ENCODE measurements at regions not wholly inside any gene's neighbourhood (a gene's known extent, or its start where the extent isn't known, plus 50 kb on each side); places are given as distances from the start of the nearest gene placed in this dataset.
A peak's percentile ranks its signal among the peaks of the same experiment; 100 is the strongest.

DNA sequence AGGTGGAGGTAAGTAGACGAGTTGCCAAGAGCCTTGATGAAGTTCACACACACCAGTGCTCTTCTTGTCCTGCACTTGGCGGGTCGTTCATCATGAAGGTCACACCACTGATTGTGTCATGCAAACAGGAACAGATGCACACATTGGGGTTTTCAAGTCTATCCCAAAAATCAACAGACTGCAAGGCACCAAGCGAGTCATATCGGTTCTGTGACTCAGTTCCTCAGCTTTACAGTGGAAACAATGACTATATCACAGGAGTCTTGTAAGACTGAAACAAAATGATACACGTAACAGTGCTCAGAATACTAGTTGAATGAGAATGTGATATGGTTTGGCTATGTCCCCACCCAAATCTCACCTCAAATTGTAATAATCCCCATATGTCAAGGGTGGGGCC, 526.9 kb upstream of the ID2 start:
- peak; percentile 87 for DNase-seq

DNA sequence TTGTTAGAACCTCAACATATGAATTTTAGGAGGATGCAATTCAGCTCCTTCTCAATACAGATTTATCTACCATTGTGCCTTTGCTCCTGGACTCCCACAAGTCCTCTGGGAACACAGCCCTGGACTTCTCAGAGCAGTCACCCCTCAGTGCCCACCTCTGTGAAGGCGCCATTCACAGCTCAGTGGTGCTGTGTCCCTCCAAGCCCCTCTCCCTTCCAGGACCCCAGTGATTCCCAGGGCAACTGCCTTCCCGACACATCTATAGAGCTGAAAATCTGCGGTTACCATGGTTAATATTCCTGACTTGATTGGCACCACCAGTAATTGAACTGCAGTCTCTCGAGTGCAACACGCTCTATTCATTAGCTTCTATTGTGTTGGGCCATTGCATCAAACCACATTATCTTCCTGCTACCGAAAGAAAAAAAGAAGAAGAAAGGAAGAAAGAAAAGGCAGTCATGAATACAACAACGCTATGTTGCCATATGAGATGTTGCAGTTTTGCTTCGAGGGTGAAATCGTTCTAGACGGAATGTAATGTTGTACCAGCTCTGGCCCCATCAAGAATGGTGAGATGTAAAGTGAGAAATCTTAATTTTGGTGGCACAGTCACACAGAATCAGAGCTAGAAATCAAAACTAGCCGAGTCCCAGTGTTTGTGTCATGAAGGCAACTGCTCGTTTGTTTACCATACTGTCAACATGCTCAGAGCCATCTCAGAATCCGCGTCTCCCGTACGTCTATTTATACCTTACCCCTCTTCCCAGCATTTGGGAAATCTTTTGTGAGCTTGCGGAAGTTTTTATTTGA, 524.0 kb upstream of the ID2 start:
- no peak overlapping the region for H3K4me3 ChIP-seq
- H3K9ac ChIP-seq: no peak overlapping the region
- in situ Hi-C loops (cut with MboI): no loop called here
- H3K36me3 ChIP-seq (ENCODE audit: low read depth): no peaks in the 10 kb centered on the region
- H3K9me3 ChIP-seq (ENCODE audit: low read depth): no peaks in the 10 kb centered on the region
- H3F3A ChIP-seq (ENCODE audit: insufficient read depth): peaks cover 12% of the 10 kb centered on the region
- H2AFZ ChIP-seq: no peak overlapping the region
- DNase-seq: no peak
- H3K9me2 ChIP-seq (ENCODE audit: insufficient read depth): no peaks in the 10 kb centered on the region
- 96 to 97% methylated on average over 17 of the region's 17 CpGs for WGBS, 2 experiments (ENCODE audit: low coverage in 1 of 2, low lambda C conversion rate in 2 of 2, missing lambda C conversion rate in 2 of 2)
- H3K27me3 ChIP-seq (replicated peaks; ENCODE audit: insufficient read depth): no peaks in the 10 kb centered on the region
- H4K20me1 ChIP-seq (ENCODE audit: insufficient read depth): no peaks in the 10 kb centered on the region
- H3K27ac ChIP-seq: no peak overlapping the region
- H3K4me2 ChIP-seq (ENCODE audit: unreplicated experiment): no peak overlapping the region
- H3K79me2 ChIP-seq (ENCODE audit: insufficient read depth): no peaks in the 10 kb centered on the region
- TF ChIP-seq EZH2 (IDR thresholded peaks at IDR 0.05; ENCODE audit: insufficient read depth, poor library complexity, severe bottlenecking) (no peak), EZH2phosphoT487 (IDR thresholded peaks at IDR 0.05; ENCODE audit: insufficient read depth, low read depth) (no peak)
- peaks cover 8% of the 10 kb centered on the region; the same call in 1 of the 2 replicates for H3K4me1 ChIP-seq (ENCODE audit: insufficient read depth)

More for the DNA sequence above, 526.9 kb upstream of the ID2 start:
- TF ChIP-seq EZH2 (IDR thresholded peaks at IDR 0.05; ENCODE audit: insufficient read depth, poor library complexity, severe bottlenecking): no peak
- TF ChIP-seq EZH2phosphoT487 (IDR thresholded peaks at IDR 0.05; ENCODE audit: insufficient read depth, low read depth): no peak
- Histone ChIP-seq H3K9me3 (ENCODE audit: low read depth) (no peaks in the 10 kb centered on the region), H3K79me2 (ENCODE audit: insufficient read depth) (no peaks in the 10 kb centered on the region), H3K27ac (peak overlapping the region; percentile 77), H3K4me1 (ENCODE audit: insufficient read depth) (peaks cover 8% of the 10 kb centered on the region; the same call in 1 of the 2 replicates), H3K27me3 (replicated peaks; ENCODE audit: insufficient read depth) (no peaks in the 10 kb centered on the region), H3F3A (ENCODE audit: insufficient read depth) (peaks cover 12% of the 10 kb centered on the region), H3K36me3 (ENCODE audit: low read depth) (no peaks in the 10 kb centered on the region), H3K9ac (no peak overlapping the region), H3K4me3 (no peak overlapping the region), H3K9me2 (ENCODE audit: insufficient read depth) (no peaks in the 10 kb centered on the region), H4K20me1 (ENCODE audit: insufficient read depth) (no peaks in the 10 kb centered on the region), H3K4me2 (ENCODE audit: unreplicated experiment) (peak overlapping the region; percentile 52), H2AFZ (no peak overlapping the region)
- WGBS, 2 experiments (ENCODE audit: low coverage in 1 of 2, low lambda C conversion rate in 2 of 2, missing lambda C conversion rate in 2 of 2): 49 to 51% methylated on average over 6 of the region's 6 CpGs
- in situ Hi-C loops (cut with MboI): no loop called here

DNA sequence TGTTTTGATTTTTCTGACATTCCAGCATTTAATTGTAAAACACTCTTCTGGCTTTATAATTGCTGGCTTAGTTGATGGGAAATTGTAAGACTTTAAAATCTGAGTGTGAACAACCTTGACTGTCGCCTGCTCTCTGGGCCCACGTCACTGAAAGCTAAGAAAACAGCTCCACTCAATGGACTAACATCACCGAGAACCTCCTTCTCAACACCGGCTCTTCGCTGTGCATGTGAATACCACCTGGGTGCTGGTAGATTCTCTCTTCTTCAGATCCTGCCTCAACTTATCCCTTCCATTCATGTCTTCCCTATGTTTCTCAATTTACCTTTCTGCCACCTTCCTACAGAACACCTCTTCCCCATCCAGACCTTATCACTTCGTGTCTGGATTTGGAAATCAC, 523.1 kb upstream of the ID2 start:
- H3K9me3 ChIP-seq (ENCODE audit: low read depth): no peaks in the 10 kb centered on the region
- no peak for TF ChIP-seq EZH2phosphoT487 (IDR thresholded peaks at IDR 0.05; ENCODE audit: insufficient read depth, low read depth)
- no peaks in the 10 kb centered on the region for H3K79me2 ChIP-seq (ENCODE audit: insufficient read depth)
- H3K4me3 ChIP-seq: no peak overlapping the region
- H3K27ac ChIP-seq: no peak overlapping the region
- no peak overlapping the region for H2AFZ ChIP-seq
- 90% methylated on average over 6 of the region's 6 CpGs for WGBS, 2 experiments (ENCODE audit: low coverage in 1 of 2, low lambda C conversion rate in 2 of 2, missing lambda C conversion rate in 2 of 2)
- no peak overlapping the region for H3K4me2 ChIP-seq (ENCODE audit: unreplicated experiment)
- no peaks in the 10 kb centered on the region for H3K27me3 ChIP-seq (replicated peaks; ENCODE audit: insufficient read depth)
- H3F3A ChIP-seq (ENCODE audit: insufficient read depth): peaks cover 12% of the 10 kb centered on the region
- H3K9ac ChIP-seq: no peak overlapping the region
- in situ Hi-C loops (cut with MboI): no loop called here
- no peak for DNase-seq
- no peaks in the 10 kb centered on the region for H3K36me3 ChIP-seq (ENCODE audit: low read depth)
- H3K9me2 ChIP-seq (ENCODE audit: insufficient read depth): no peaks in the 10 kb centered on the region
- H4K20me1 ChIP-seq (ENCODE audit: insufficient read depth): no peaks in the 10 kb centered on the region
- H3K4me1 ChIP-seq (ENCODE audit: insufficient read depth): peaks cover 8% of the 10 kb centered on the region; the same call in 1 of the 2 replicates

DNA sequence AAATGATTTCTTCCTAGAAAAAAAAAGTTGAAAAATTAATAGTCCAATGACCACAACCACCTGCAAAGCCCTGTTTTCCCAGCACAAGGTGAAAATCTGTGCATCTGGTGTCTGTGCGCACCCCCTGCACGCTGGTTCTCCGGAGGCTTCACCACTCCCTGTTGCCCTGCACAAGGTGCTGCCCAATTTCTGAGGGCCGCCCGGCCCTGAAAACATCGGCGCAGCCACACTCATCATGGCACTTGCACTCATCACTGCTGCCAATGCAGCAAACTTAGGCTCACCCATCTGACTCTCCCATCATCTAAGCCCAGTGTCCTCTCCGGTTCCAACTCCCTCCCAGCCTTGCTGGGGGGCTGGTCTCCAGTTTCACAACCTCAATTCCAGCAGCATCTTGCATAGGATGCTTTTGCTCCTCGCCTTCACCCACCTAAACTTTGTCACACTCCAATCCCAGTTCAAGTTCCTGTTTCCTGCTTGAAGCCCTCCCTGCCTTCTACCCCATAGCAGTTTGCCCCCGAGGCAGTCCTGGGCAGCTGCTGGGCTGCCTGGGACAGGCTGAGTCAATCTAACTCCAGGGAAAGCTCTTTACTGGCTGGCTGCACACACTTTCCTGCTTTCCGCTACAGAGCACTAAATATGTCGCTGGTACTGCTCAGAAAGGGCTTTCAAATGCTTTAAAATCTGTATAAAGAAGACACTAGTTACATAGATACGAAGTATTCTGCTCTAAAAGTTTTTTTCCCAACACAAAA, 522.5 kb upstream of the ID2 start:
- peaks cover 8% of the 10 kb centered on the region; the same call in 1 of the 2 replicates for H3K4me1 ChIP-seq (ENCODE audit: insufficient read depth)
- no peak overlapping the region for H2AFZ ChIP-seq
- H3K9me3 ChIP-seq (ENCODE audit: low read depth): no peaks in the 10 kb centered on the region
- H4K20me1 ChIP-seq (ENCODE audit: insufficient read depth): no peaks in the 10 kb centered on the region
- TF ChIP-seq EZH2phosphoT487 (IDR thresholded peaks at IDR 0.05; ENCODE audit: insufficient read depth, low read depth) (no peak), EZH2 (IDR thresholded peaks at IDR 0.05; ENCODE audit: insufficient read depth, poor library complexity, severe bottlenecking) (no peak)
- H3K4me2 ChIP-seq (ENCODE audit: unreplicated experiment): no peak overlapping the region
- in situ Hi-C loops (cut with MboI): no loop called here
- 92 to 95% methylated on average over 13 of the region's 13 CpGs for WGBS, 2 experiments (ENCODE audit: low coverage in 1 of 2, low lambda C conversion rate in 2 of 2, missing lambda C conversion rate in 2 of 2)
- no peaks in the 10 kb centered on the region for H3K9me2 ChIP-seq (ENCODE audit: insufficient read depth)
- H3K4me3 ChIP-seq: no peak overlapping the region
- no peak for DNase-seq
- H3F3A ChIP-seq (ENCODE audit: insufficient read depth): peaks cover 12% of the 10 kb centered on the region
- no peaks in the 10 kb centered on the region for H3K36me3 ChIP-seq (ENCODE audit: low read depth)
- no peak overlapping the region for H3K27ac ChIP-seq
- H3K79me2 ChIP-seq (ENCODE audit: insufficient read depth): no peaks in the 10 kb centered on the region
- no peak overlapping the region for H3K9ac ChIP-seq
- H3K27me3 ChIP-seq (replicated peaks; ENCODE audit: insufficient read depth): no peaks in the 10 kb centered on the region

Measured in GM23248 (cell line).